Heart right ventricle (tissue), 16 donors: ENCODE measurements at regions not wholly inside any gene's neighbourhood (a gene's known extent, or its start where the extent isn't known, plus 50 kb on each side); places are given as distances from the start of the nearest gene placed in this dataset.

Experiments used
- ATAC-seq, 8 donors: fragments of 200-7000 bp; cut with Tn5 transposase; one replicate each; pipeline ENCODE4 v1.9.1; 2020; ENCODE audit warnings: mild to moderate bottlenecking in 8 of 8, moderate library complexity in 8 of 8, moderate number of reproducible peaks in 1 of 8
- DNase-seq, 2 donors: peaks; one replicate each; pipeline ENCODE4 v3.0.0-alpha.2; 2020
- H3K27ac ChIP-seq, 10 donors: fragments of 200-600 bp; sonication (generic) in 2 of 10; one replicate each; pipeline versions ENCODE4 v1.5.0 to v1.8.0; 2020 to 2022; ENCODE audit warnings: mild to moderate bottlenecking in 3 of 10
- H3K27me3 ChIP-seq, 7 donors: fragments of 200-600 bp; one replicate each; pipeline ENCODE4 v1.8.0; 2021 to 2022; ENCODE audit warnings: mild to moderate bottlenecking in 2 of 7
- H3K36me3 ChIP-seq, 9 donors: fragments of 200-600 bp; sonication (generic) in 1 of 9; one replicate each; pipeline versions ENCODE4 v1.5.0 to v1.8.0; 2020 to 2022; ENCODE audit warnings: mild to moderate bottlenecking in 2 of 9
- H3K4me1 ChIP-seq, 9 donors: fragments of 200-600 bp; sonication (generic) in 1 of 9; one replicate each; pipeline versions ENCODE4 v1.5.0 to v1.8.0; 2020 to 2022; ENCODE audit warnings: mild to moderate bottlenecking in 4 of 9
- H3K4me3 ChIP-seq, 10 donors: fragments of 200-600 bp; sonication (generic) in 2 of 10; one replicate each; pipeline versions ENCODE4 v1.5.0 to v1.8.0; 2020 to 2022; ENCODE audit warnings: mild to moderate bottlenecking in 7 of 10, moderate library complexity in 2 of 10
- H3K9me3 ChIP-seq, 11 donors: fragments of 200-600 bp in 10 of 11; sonication (generic) in 2 of 11; one replicate each; pipeline versions ENCODE4 v1.5.0 to v1.8.0; 2013 to 2022; ENCODE audit warnings: mild to moderate bottlenecking in 2 of 11, control low read depth in 1 of 11, moderate library complexity in 1 of 11
- CTCF ChIP-seq, 9 donors: fragments of 200-600 bp; sonication (generic) in 2 of 9; IDR thresholded peaks; one replicate each; pipeline versions ENCODE4 v1.5.0 to v1.8.0; 2021 to 2022; ENCODE audit warnings: antibody characterized with exemption in 9 of 9, mild to moderate bottlenecking in 5 of 9, moderate library complexity in 1 of 9
- WGBS, 2 donors: extraction: QIAGEN DNeasy Blood & Tissue Kit; methylation state at CpG; one replicate each; pipeline ENCODE4 v1.1.7; 2013; ENCODE audit warnings: inconsistent platforms in 1 of 2; 5-methylcytosine and 5-hydroxymethylcytosine counted together
- intact Hi-C, 10 donors: fragments of 100-400 bp; cut with DNase I; formaldehyde crosslinking; loops; one replicate each; pipeline versions ENCODE4 v1.11.1 to v1.14.2; 2022
- donor health status: Arrhythmogenic right ventricular cardiomyopathy.
- donor health status: ischemic (EF 13 %, LVEDD 7.1; RV severe dilation, severe dysfunction).
- donor health status: healthy with polysubstance abuse.
- donor health status: DM: no; HTN: yes; CAD: no.
- donor health status: DM: no; HTN: no; CAD: no.
- donor health status: ischemic (EF 25% LVEDD 6.9; RV normal size, moderate dysfunction).
- donor health status: ischemic (EF 25% LVEDD 5.7; RV mildly dilated, moderate dysfunction).
- donor health status: healthy.
- donor health status: DM: yes; HTN: yes; CAD: no.
- donor health status: Ischemic cardiomyopathy.
- donor health status: ischemic (EF 35%, LVEDD 5.7; RV mildly dilated, moderate dysfunction).
- donor health status: nonischemic (EF 11% LVEDD 7.7; RV severe dilation, severe dysfunction).
- donor health status: DM: yes; HTN: yes; CAD: no.
- donor health status: PGD.
- donor health status: ischemic (EF 29% LVEDD 5.4; RV normal size, mild dysfunction).
- donor health status: nonischemic (EF 23%, LVEDD 6.1; RV moderate dilation, normal function).

GRCh38 chr18:43863180-43863579 lies 585.9 kb upstream of the SYT4 start:
- WGBS, 2 donors = 24 to 30% methylated on average over 1 of the region's 1 CpG
- peaks cover 0 to 13% (median 0%) of the 10 kb centered on the region in 9 donors for H3K4me1 ChIP-seq

GRCh38 chr18:43866696-43867095 lies 589.4 kb upstream of the SYT4 start:
- no peak for TF ChIP-seq CTCF (IDR thresholded peaks at IDR 0.05)
- intact Hi-C loops = loop anchor here in 1 of 10 donors (10.0 kb wide), 1 partner anchor 62 kb away; no protein-coding TSS in a partner anchor
- Histone ChIP-seq H3K27ac (no peak overlapping the region), H3K27me3 (no peaks in the 10 kb centered on the region), H3K36me3 (no peaks in the 10 kb centered on the region), H3K4me3 (no peak overlapping the region), H3K9me3 (peaks cover 0 to 4% (median 0%) of the 10 kb centered on the region in 11 donors), H3K4me1 (peaks cover 0 to 24% (median 9%) of the 10 kb centered on the region in 9 donors)
- ATAC-seq (no peak), DNase-seq (no peak)

More at GRCh38 chr18:43863180-43863579, 585.9 kb upstream of the SYT4 start:
- TF ChIP-seq CTCF (IDR thresholded peaks at IDR 0.05) = no peak
- intact Hi-C loops = loop anchor here in 1 of 10 donors (10.0 kb wide), 1 partner anchor 58 kb away; no protein-coding TSS in a partner anchor
- ATAC-seq (peak in 7 of 8 donors; percentile 39 to 93 (median 61)), DNase-seq (no peak)
- Histone ChIP-seq H3K27me3 (no peaks in the 10 kb centered on the region), H3K36me3 (no peaks in the 10 kb centered on the region), H3K27ac (peak overlapping the region in 1 of 10 donors; percentile 7), H3K4me3 (no peak overlapping the region), H3K9me3 (no peaks in the 10 kb centered on the region)

DNA sequence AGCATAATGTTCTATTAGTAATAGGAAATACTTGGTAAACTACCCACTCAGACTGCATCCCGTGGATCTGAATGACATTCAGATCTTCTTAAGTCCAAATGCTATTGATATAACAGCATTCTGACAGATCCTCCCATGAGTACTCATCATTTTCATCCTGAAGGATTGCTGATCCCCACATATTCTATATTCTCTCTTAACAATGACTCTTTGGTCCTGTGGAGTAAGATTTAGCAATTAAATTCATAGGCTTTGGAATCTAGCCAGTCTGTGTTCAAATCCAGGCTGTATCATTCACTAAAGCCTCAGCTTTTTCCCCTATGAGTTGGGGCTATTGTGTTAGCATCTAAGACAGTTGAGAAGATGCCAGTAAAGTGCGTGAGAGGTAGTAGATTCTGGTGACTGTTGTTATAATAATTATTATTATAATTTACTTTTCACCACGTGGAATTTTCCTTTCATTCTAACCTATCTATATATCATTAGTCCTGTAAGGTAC lies 591.3 kb upstream of the SYT4 start:
- DNase-seq (no peak), ATAC-seq (no peak)
- H3K36me3 ChIP-seq = no peaks in the 10 kb centered on the region
- intact Hi-C loops = loop anchor here in 1 of 10 donors (10.0 kb wide), 1 partner anchor 64 kb away; no protein-coding TSS in a partner anchor
- no peak for TF ChIP-seq CTCF (IDR thresholded peaks at IDR 0.05)
- H3K9me3 ChIP-seq = peaks cover 0 to 4% (median 0%) of the 10 kb centered on the region in 11 donors
- WGBS, 2 donors = 62 to 67% methylated on average over 3 of the region's 3 CpGs
- H3K27me3 ChIP-seq = no peaks in the 10 kb centered on the region
- no peak overlapping the region for H3K4me3 ChIP-seq
- no peak overlapping the region for H3K27ac ChIP-seq
- H3K4me1 ChIP-seq = peaks cover 0 to 13% (median 9%) of the 10 kb centered on the region in 9 donors

- Histone ChIP-seq H3K4me3 (no peak overlapping the region), H3K27ac (peak overlapping the region in 1 of 10 donors; percentile 2), H3K4me1 (peaks cover 0 to 12% (median 9%) of the 10 kb centered on the region in 9 donors), H3K36me3 (no peaks in the 10 kb centered on the region), H3K9me3 (peaks cover 0 to 4% (median 0%) of the 10 kb centered on the region in 11 donors), H3K27me3 (no peaks in the 10 kb centered on the region)
- no peak for TF ChIP-seq CTCF (IDR thresholded peaks at IDR 0.05)
- intact Hi-C loops = loop anchor here in 1 of 10 donors (10.0 kb wide), 1 partner anchor 65 kb away; no protein-coding TSS in a partner anchor
- WGBS, 2 donors = 13 to 22% methylated on average over 1 of the region's 1 CpG
- no peak for DNase-seq
- ATAC-seq = peak in 1 of 8 donors; percentile 37
Measured at GRCh38 chr18:43869451-43870008, 592.2 kb upstream of the SYT4 start.
